GM13977 (cell line): ENCODE measurements at regions not wholly inside any gene's neighbourhood (a gene's known extent, or its start where the extent isn't known, plus 50 kb on each side); places are given as distances from the start of the nearest gene placed in this dataset.

Experiments used
- DNase-seq: peaks from one replicate; pipeline ENCODE4 v3.0.0; 2012; ENCODE audit warnings: low spot score
- in situ Hi-C: fragments of 300-500 bp; cut with MboI; formaldehyde crosslinking; loops from one replicate; pipeline ENCODE4 v1.12.0; 2022; ENCODE audit warnings: low sequenced_read_pairs, low pct_unique_long_range_greater_than_20kb, mixed read lengths, inconsistent platforms; ENCODE audit not compliant: unreplicated experiment
- TF ChIP-seq, protein P1 (sequence below): IDR thresholded peaks from 2 replicates; pipeline ENCODE4 v1.5.1; 2012; ENCODE audit warnings: mild to moderate bottlenecking, control low read depth; ENCODE audit not compliant: insufficient read depth; ENCODE audit errors: extremely low read depth, missing control alignments

DNA sequence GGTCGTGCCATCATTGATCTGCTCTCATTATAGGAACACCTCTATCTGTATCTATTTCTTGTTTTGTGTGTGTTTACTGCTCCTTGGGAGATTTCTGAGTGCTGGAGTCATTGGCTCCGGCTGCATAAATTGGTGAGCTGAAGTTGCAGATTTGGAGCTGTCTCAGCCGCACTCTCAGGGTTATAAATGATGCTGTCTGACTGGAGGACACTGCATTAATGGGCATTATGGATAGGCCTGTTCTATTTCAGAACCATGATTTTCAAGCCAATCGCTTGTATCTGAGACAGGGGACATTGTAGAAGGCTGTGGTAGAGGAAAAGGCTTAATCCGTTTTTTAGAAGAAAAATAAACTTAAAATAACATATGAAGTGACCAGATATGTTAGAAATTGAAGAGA, 126.4 kb upstream of the KIF2B start:
- TF ChIP-seq, protein P1, sequence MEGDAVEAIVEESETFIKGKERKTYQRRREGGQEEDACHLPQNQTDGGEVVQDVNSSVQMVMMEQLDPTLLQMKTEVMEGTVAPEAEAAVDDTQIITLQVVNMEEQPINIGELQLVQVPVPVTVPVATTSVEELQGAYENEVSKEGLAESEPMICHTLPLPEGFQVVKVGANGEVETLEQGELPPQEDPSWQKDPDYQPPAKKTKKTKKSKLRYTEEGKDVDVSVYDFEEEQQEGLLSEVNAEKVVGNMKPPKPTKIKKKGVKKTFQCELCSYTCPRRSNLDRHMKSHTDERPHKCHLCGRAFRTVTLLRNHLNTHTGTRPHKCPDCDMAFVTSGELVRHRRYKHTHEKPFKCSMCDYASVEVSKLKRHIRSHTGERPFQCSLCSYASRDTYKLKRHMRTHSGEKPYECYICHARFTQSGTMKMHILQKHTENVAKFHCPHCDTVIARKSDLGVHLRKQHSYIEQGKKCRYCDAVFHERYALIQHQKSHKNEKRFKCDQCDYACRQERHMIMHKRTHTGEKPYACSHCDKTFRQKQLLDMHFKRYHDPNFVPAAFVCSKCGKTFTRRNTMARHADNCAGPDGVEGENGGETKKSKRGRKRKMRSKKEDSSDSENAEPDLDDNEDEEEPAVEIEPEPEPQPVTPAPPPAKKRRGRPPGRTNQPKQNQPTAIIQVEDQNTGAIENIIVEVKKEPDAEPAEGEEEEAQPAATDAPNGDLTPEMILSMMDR: no peak
- DNase-seq: no peak
- in situ Hi-C loops: no loop called here

DNA sequence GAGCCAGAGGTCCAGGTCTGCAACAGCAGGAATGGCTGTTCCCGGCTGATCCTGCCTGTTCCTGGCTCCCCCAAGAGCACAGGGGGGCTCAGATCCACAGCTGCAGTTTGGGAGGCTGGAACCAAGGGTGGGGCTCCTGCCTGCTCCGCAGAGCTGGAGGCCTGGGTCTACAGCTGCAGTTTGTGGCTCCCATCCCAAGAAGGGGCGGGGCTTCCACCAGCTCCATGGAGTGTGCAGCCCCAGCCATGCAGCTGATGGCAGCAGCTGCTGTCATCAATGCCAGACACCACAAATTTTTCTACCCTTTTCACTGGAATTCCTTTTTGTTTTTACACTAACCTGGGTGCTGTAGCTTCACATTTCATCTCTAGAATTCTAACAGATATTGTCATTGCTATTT, 135.4 kb upstream of the KIF2B start:
- TF ChIP-seq, protein P1: no peak
- no peak for DNase-seq
- in situ Hi-C loops: no loop called here

- in situ Hi-C loops: no loop called here
- no peak for DNase-seq
- TF ChIP-seq, protein P1: no peak
These were observed 142.0 kb upstream of the KIF2B start for GRCh38 chr17:53680745-53681144.

DNA sequence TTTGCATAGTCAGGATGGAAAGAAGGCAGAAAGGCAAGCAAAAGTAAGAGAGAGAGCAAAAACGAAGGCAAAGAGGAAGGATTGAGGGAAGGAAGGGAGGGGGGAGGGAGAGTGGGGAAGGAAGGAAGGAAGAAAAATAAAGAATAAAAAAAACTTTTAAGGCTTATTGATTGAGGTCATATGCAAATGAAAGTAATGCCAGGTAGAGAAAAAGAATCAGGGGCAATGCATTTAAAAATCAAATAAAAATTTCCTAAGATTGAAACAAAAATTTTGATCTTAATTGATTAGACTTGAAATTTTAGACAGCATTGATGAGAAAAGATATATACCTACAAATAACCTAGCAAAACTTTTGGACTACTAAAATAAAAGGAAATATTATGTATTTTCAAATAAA, 153.9 kb upstream of the KIF2B start:
- TF ChIP-seq, protein P1: no peak
- no peak for DNase-seq
- in situ Hi-C loops: no loop called here

GRCh38 chr17:53662608-53663007, 160.1 kb upstream of the KIF2B start:
- DNase-seq: no peak
- TF ChIP-seq, protein P1: no peak
- in situ Hi-C loops: no loop called here

GRCh38 chr17:53659181-53659580, 163.5 kb upstream of the KIF2B start:
- TF ChIP-seq, protein P1: no peak
- in situ Hi-C loops: no loop called here
- no peak for DNase-seq

DNA sequence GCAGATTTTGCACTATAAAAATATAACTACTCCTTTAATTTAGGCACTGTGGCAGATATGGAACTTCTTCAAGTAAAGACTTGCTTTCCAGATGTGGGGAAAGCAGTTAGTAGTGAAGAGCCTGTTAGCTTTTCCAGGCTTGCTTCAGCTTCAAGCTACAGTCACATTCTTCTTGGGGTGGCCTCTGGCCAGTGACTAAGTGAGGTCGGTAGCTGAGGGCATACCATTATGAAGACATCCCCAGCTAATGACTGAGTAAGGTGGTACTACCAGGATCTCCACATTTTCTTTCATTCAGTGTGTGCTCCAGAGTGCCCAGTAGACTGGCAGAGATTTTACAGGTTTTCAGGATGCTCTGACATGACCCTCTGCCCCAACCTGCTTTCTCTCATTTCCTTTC, 167.1 kb upstream of the KIF2B start:
- in situ Hi-C loops: no loop called here
- TF ChIP-seq, protein P1: no peak
- no peak for DNase-seq
